Kidney epithelial cell (primary cell): ENCODE measurements at regions not wholly inside any gene's neighbourhood (a gene's known extent, or its start where the extent isn't known, plus 50 kb on each side); places are given as distances from the start of the nearest gene placed in this dataset.

Source experiments
- DNase-seq: peaks from one replicate; pipeline ENCODE4 v3.0.0-alpha.2; 2010; ENCODE audit warnings: low read depth
- H3K27me3 ChIP-seq: 2 replicates; pipeline ENCODE4 v1.6.0; 2011; ENCODE audit warnings: low read length; ENCODE audit not compliant: control insufficient read depth, insufficient read depth
- H3K36me3 ChIP-seq: 2 replicates; pipeline ENCODE4 v1.5.1; 2011; ENCODE audit warnings: low read length; ENCODE audit not compliant: control insufficient read depth, insufficient read depth
- H3K4me3 ChIP-seq: 2 replicates; pipeline ENCODE4 v1.5.1; 2011; ENCODE audit warnings: low read depth, mild to moderate bottlenecking, control low read depth, low read length
- TF ChIP-seq, protein P1 (sequence below): IDR thresholded peaks from 2 replicates; pipeline ENCODE4 v1.5.1; 2011; ENCODE audit warnings: mild to moderate bottlenecking, moderate library complexity, low read length, control low read depth, inconsistent platforms; ENCODE audit not compliant: insufficient read depth, poor library complexity, severe bottlenecking

GRCh38 chr6:55642366-55642765 lies 63.4 kb upstream of the HMGCLL1 start:
- DNase-seq, result no peak
- no peaks in the 10 kb centered on the region for H3K27me3 ChIP-seq
- no peaks in the 10 kb centered on the region for H3K36me3 ChIP-seq
- TF ChIP-seq, protein P1, sequence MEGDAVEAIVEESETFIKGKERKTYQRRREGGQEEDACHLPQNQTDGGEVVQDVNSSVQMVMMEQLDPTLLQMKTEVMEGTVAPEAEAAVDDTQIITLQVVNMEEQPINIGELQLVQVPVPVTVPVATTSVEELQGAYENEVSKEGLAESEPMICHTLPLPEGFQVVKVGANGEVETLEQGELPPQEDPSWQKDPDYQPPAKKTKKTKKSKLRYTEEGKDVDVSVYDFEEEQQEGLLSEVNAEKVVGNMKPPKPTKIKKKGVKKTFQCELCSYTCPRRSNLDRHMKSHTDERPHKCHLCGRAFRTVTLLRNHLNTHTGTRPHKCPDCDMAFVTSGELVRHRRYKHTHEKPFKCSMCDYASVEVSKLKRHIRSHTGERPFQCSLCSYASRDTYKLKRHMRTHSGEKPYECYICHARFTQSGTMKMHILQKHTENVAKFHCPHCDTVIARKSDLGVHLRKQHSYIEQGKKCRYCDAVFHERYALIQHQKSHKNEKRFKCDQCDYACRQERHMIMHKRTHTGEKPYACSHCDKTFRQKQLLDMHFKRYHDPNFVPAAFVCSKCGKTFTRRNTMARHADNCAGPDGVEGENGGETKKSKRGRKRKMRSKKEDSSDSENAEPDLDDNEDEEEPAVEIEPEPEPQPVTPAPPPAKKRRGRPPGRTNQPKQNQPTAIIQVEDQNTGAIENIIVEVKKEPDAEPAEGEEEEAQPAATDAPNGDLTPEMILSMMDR, result no peak
- H3K4me3 ChIP-seq, result no peak overlapping the region

- DNase-seq, result peak; percentile 14
Measured at GRCh38 chr6:55636406-55637102, 57.6 kb upstream of the HMGCLL1 start.

DNA sequence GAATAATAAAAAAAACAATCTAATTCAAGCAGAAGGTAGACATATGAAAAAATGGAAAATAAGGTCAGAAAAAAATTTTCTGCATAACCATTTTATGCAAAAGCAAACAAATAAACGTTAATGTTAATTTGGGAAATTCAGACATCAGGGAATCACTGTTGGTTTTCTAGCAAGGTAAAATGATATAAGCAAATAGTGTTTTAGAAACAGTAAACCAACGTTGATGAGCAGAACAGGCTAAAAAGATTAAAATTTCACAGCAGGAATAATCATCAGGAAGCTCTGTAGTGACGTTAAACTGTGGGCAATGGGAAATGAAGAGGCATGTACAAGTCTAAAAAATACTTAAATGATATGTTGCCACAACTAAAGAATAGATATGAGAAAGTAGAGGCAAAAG lies 54.5 kb upstream of the HMGCLL1 start:
- DNase-seq, result no peak
- TF ChIP-seq, protein P1, result no peak
- Histone ChIP-seq H3K4me3 (no peak overlapping the region), H3K27me3 (no peaks in the 10 kb centered on the region), H3K36me3 (no peaks in the 10 kb centered on the region)

More at GRCh38 chr6:55636406-55637102, 57.6 kb upstream of the HMGCLL1 start:
- H3K27me3 ChIP-seq, result no peaks in the 10 kb centered on the region
- H3K36me3 ChIP-seq, result no peaks in the 10 kb centered on the region
- TF ChIP-seq, protein P1, result no peak
- no peak overlapping the region for H3K4me3 ChIP-seq

GRCh38 chr6:55632953-55633352 lies 54.0 kb upstream of the HMGCLL1 start:
- TF ChIP-seq, protein P1, result no peak
- no peak for DNase-seq

More at GRCh38 chr6:55632953-55633352, 54.0 kb upstream of the HMGCLL1 start:
- H3K4me3 ChIP-seq, result no peak overlapping the region
- no peaks in the 10 kb centered on the region for H3K36me3 ChIP-seq
- no peaks in the 10 kb centered on the region for H3K27me3 ChIP-seq
